8988T (cell line): ENCODE measurements at regions not wholly inside any gene's neighbourhood (a gene's known extent, or its start where the extent isn't known, plus 50 kb on each side); places are given as distances from the start of the nearest gene placed in this dataset.

ENCODE experiments used
- DNase-seq: peaks from one replicate; pipeline ENCODE4 v3.0.0; 2011

GRCh38 chr11:37558619-37559210 lies 960.7 kb upstream of the RAG2 start:
- no peak for DNase-seq

- no peak for DNase-seq
Observed at GRCh38 chr11:37557990-37558389, 960.0 kb upstream of the RAG2 start.

GRCh38 chr11:37552284-37552683 lies 954.2 kb upstream of the RAG2 start:
- no peak for DNase-seq

GRCh38 chr11:37544491-37544890 lies 946.5 kb upstream of the RAG2 start:
- no peak for DNase-seq

GRCh38 chr11:37533830-37534229 lies 935.8 kb upstream of the RAG2 start:
- no peak for DNase-seq

GRCh38 chr11:37533087-37533486 lies 935.1 kb upstream of the RAG2 start:
- no peak for DNase-seq

GRCh38 chr11:37532271-37532670 lies 934.2 kb upstream of the RAG2 start:
- no peak for DNase-seq

GRCh38 chr11:37527545-37527944 lies 929.5 kb upstream of the RAG2 start:
- no peak for DNase-seq

- DNase-seq, result no peak
Observed at GRCh38 chr11:37525336-37525735, 927.3 kb upstream of the RAG2 start.

GRCh38 chr11:37519781-37520180 lies 921.7 kb upstream of the RAG2 start:
- DNase-seq, result no peak

- DNase-seq, result no peak
Observed at GRCh38 chr11:37512156-37512780, 914.2 kb upstream of the RAG2 start.

- DNase-seq, result no peak
Observed at GRCh38 chr11:37511425-37511933, 913.4 kb upstream of the RAG2 start.

GRCh38 chr11:37509506-37509905 lies 911.5 kb upstream of the RAG2 start:
- DNase-seq, result no peak

- no peak for DNase-seq
Observed at GRCh38 chr11:37506531-37506930, 908.5 kb upstream of the RAG2 start.

GRCh38 chr11:37505406-37505805 lies 907.4 kb upstream of the RAG2 start:
- DNase-seq, result no peak

GRCh38 chr11:37504921-37505320 lies 906.9 kb upstream of the RAG2 start:
- no peak for DNase-seq

- DNase-seq, result no peak
Observed at GRCh38 chr11:37504060-37504611, 906.1 kb upstream of the RAG2 start.

GRCh38 chr11:37503411-37504059 lies 905.5 kb upstream of the RAG2 start:
- DNase-seq, result no peak

GRCh38 chr11:37502202-37502601 lies 904.2 kb upstream of the RAG2 start:
- DNase-seq, result no peak

GRCh38 chr11:37500425-37500824 lies 902.4 kb upstream of the RAG2 start:
- no peak for DNase-seq

- no peak for DNase-seq
Observed at GRCh38 chr11:37497326-37497725, 899.3 kb upstream of the RAG2 start.

GRCh38 chr11:37496201-37496600 lies 898.2 kb upstream of the RAG2 start:
- no peak for DNase-seq

- DNase-seq, result no peak
Observed at GRCh38 chr11:37484298-37484697, 886.3 kb upstream of the RAG2 start.

GRCh38 chr11:37483761-37484160 lies 885.7 kb upstream of the RAG2 start:
- no peak for DNase-seq
